ENCODE measurements at regions not wholly inside any gene's neighbourhood (a gene's known extent, or its start where the extent isn't known, plus 50 kb on each side); places are given as distances from the start of the nearest gene placed in this dataset.

DNA sequence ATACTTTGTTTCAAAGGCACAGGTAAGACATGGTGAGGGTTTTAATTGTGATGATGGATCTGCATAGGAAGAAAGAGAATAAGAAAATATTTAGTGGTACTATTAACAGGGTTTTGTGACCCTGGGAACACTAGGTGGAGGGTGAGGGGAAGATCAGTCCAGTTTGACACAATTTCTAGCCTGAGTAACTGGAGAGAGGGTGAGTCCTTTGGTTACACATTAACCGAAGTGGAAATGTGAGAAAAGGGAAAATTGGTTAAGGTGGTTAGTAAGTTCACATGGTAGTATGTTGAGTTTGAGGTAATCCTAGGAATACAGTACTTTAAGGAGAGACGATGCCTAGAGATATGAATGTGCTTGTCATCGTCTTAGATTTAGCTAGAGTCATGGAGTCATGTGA is 54.8 kb upstream of the POU3F2 start:
- 93 to 98% methylated on average over 3 of the region's 3 CpGs for WGBS, 2 experiments
- Histone ChIP-seq H3K4me1 (ENCODE audit: control insufficient read depth, insufficient read depth, low read length) (peaks cover 4% of the 10 kb centered on the region), H3K27me3 (ENCODE audit: control insufficient read depth, insufficient read depth, low read length, poor library complexity, severe bottlenecking) (no peaks in the 10 kb centered on the region), H3K9me3 (ENCODE audit: control insufficient read depth, low read length) (no peaks in the 10 kb centered on the region), H3K36me3 (ENCODE audit: control insufficient read depth, insufficient read depth, low read length) (no peaks in the 10 kb centered on the region), H3K27ac (ENCODE audit: insufficient read depth, low read depth, low read length, poor library complexity, severe bottlenecking) (no peak overlapping the region), H3K4me3 (ENCODE audit: insufficient read depth, low read depth, low read length) (no peak overlapping the region)

DNA sequence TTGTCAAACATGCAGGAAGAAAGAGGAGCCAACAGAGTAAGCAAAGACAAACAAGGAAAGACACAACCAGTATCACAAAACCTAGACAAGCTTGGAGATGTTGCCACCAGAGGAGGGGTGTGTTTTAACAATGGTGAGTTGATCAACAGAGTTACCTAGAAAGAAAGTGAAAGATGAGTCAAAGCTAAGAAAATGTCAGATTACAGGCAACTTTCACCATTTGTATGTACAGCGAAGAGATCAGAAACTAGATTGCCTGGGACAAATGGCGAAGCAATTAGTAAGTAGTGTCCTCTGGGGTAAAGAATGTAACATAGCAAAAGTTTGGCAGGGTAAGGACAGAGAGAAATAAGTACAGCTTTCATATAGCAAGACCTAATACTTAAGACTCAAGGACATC is 51.6 kb upstream of the POU3F2 start:
- Histone ChIP-seq H3K27me3 (ENCODE audit: control insufficient read depth, insufficient read depth, low read length, poor library complexity, severe bottlenecking) (no peaks in the 10 kb centered on the region), H3K4me3 (ENCODE audit: insufficient read depth, low read depth, low read length) (no peak overlapping the region), H3K27ac (ENCODE audit: insufficient read depth, low read depth, low read length, poor library complexity, severe bottlenecking) (no peak overlapping the region), H3K36me3 (ENCODE audit: control insufficient read depth, insufficient read depth, low read length) (no peaks in the 10 kb centered on the region), H3K9me3 (ENCODE audit: control insufficient read depth, low read length) (no peaks in the 10 kb centered on the region), H3K4me1 (ENCODE audit: control insufficient read depth, insufficient read depth, low read length) (no peaks in the 10 kb centered on the region)
- WGBS, 2 experiments, result 68 to 70% methylated on average over 2 of the region's 2 CpGs

DNA sequence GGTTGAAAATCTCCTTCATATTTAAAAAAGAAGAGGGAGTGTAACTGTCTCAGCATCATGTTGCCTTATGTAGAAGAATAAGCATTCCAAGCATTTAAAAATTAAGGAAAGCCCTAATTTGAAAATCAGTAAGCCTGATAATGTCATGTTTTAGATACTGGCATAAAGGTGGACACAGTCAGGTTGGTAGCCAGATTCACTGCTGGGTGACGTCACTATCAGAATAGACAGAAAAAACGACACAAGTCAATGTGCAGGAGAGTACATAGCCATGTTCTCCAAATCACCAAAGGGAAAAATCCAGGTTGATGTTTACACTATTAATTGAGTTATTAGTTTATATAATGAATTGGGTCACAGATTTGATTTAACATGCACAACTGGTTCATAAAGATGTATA is 50.8 kb upstream of the POU3F2 start:
- Histone ChIP-seq H3K27me3 (ENCODE audit: control insufficient read depth, insufficient read depth, low read length, poor library complexity, severe bottlenecking) (no peaks in the 10 kb centered on the region), H3K4me1 (ENCODE audit: control insufficient read depth, insufficient read depth, low read length) (no peaks in the 10 kb centered on the region), H3K4me3 (ENCODE audit: insufficient read depth, low read depth, low read length) (no peak overlapping the region), H3K9me3 (ENCODE audit: control insufficient read depth, low read length) (no peaks in the 10 kb centered on the region), H3K27ac (ENCODE audit: insufficient read depth, low read depth, low read length, poor library complexity, severe bottlenecking) (no peak overlapping the region), H3K36me3 (ENCODE audit: control insufficient read depth, insufficient read depth, low read length) (no peaks in the 10 kb centered on the region)
- WGBS, 2 experiments, result 86 to 93% methylated on average over 2 of the region's 2 CpGs

All from ectodermal cell (in vitro differentiated cells).